Lower lobe of right lung (tissue), 2 donors: ENCODE measurements at regions not wholly inside any gene's neighbourhood (a gene's known extent, or its start where the extent isn't known, plus 50 kb on each side); places are given as distances from the start of the nearest gene placed in this dataset.

Experiments used
- ATAC-seq, 2 donors: fragments of 200-7000 bp; cut with Tn5 transposase; one replicate each; pipeline ENCODE4 v1.9.1; 2020 to 2022; ENCODE audit warnings: mild to moderate bottlenecking in 2 of 2, moderate library complexity in 2 of 2
- DNase-seq: peaks from one replicate; pipeline ENCODE4 v3.0.0-alpha.2; 2020
- H3K27ac ChIP-seq: fragments of 200-600 bp; one replicate; pipeline ENCODE4 v1.8.0; 2022
- H3K27me3 ChIP-seq: fragments of 200-600 bp; one replicate; pipeline ENCODE4 v1.8.0; 2022; ENCODE audit warnings: low read depth
- H3K36me3 ChIP-seq: fragments of 200-600 bp; one replicate; pipeline ENCODE4 v1.8.0; 2022; ENCODE audit warnings: mild to moderate bottlenecking
- H3K4me1 ChIP-seq: fragments of 200-600 bp; one replicate; pipeline ENCODE4 v1.8.0; 2022
- H3K4me3 ChIP-seq: fragments of 200-600 bp; one replicate; pipeline ENCODE4 v1.8.0; 2022; ENCODE audit warnings: mild to moderate bottlenecking
- H3K9me3 ChIP-seq: fragments of 200-600 bp; one replicate; pipeline ENCODE4 v1.8.0; 2022
- intact Hi-C: fragments of 100-400 bp; cut with DNase I; formaldehyde crosslinking; loops from one replicate; pipeline ENCODE4 v1.11.0; 2022
- TF ChIP-seq, protein P1 (sequence below): fragments of 200-600 bp; IDR thresholded peaks from one replicate; pipeline ENCODE4 v1.8.0; 2022; ENCODE audit warnings: antibody characterized with exemption, mild to moderate bottlenecking
- donor health status: DM: no; HTN: yes; CAD: no; lungs with severe emphysema.

DNA sequence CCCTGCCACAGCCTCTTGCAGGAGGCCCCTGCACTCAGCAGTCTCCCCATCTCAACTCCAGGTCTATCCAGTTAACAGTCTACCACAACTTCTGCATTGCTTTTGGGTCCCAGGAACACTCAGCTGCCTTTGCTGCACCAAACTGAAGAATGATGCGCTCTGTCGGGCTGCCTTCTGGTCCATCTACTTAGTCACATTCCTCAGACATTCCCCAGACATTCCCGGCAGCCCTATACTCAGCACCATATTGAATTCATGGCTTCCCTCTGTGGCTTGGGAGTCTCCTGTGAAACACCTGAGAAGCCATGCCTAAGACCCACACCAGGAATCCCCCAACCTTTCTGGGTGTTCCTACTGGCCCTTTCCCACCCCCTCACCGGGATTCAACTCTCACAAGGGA, 99.6 kb upstream of the COL21A1 start:
- no peaks in the 10 kb centered on the region for H3K36me3 ChIP-seq
- no peaks in the 10 kb centered on the region for H3K9me3 ChIP-seq
- no peak for DNase-seq
- H3K27me3 ChIP-seq: no peaks in the 10 kb centered on the region
- no peak overlapping the region for H3K4me3 ChIP-seq
- ATAC-seq: no peak
- no peaks in the 10 kb centered on the region for H3K4me1 ChIP-seq
- TF ChIP-seq, protein P1, sequence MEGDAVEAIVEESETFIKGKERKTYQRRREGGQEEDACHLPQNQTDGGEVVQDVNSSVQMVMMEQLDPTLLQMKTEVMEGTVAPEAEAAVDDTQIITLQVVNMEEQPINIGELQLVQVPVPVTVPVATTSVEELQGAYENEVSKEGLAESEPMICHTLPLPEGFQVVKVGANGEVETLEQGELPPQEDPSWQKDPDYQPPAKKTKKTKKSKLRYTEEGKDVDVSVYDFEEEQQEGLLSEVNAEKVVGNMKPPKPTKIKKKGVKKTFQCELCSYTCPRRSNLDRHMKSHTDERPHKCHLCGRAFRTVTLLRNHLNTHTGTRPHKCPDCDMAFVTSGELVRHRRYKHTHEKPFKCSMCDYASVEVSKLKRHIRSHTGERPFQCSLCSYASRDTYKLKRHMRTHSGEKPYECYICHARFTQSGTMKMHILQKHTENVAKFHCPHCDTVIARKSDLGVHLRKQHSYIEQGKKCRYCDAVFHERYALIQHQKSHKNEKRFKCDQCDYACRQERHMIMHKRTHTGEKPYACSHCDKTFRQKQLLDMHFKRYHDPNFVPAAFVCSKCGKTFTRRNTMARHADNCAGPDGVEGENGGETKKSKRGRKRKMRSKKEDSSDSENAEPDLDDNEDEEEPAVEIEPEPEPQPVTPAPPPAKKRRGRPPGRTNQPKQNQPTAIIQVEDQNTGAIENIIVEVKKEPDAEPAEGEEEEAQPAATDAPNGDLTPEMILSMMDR: no peak
- intact Hi-C loops: no loop called here
- H3K27ac ChIP-seq: no peak overlapping the region

DNA sequence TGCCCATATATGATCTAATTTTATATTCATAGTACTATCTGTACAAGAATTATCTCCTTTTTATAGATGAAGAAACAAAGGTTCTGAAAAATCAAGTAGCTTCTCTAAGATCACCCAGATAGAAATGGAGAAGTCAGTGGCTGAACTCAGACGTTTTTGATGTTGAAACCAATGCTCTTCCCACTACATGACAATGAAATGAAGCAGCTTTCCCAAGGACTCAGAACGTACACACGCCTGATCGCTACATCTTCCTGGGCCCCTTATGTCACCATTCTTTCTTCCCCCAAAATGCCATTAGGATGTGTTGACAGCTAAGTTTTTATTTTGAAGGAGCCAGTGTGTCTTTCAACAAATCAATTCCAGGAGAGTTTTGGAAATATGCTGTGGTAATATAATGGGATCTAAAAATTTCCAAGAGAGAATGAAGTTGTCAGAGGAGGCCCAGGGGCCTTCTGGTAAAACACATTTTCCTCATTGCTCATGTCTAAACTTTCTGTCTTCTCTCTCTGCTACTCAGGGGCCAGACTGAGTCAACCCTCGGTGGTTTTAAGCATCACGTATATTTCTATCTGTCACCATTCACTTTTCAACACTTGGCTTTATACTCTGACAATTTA, 98.1 kb upstream of the COL21A1 start:
- TF ChIP-seq, protein P1: no peak
- no peaks in the 10 kb centered on the region for H3K9me3 ChIP-seq
- no peak for DNase-seq
- intact Hi-C loops: no loop called here
- H3K27ac ChIP-seq: no peak overlapping the region
- no peak overlapping the region for H3K4me3 ChIP-seq
- no peak for ATAC-seq
- H3K27me3 ChIP-seq: no peaks in the 10 kb centered on the region
- H3K4me1 ChIP-seq: no peaks in the 10 kb centered on the region
- no peaks in the 10 kb centered on the region for H3K36me3 ChIP-seq

DNA sequence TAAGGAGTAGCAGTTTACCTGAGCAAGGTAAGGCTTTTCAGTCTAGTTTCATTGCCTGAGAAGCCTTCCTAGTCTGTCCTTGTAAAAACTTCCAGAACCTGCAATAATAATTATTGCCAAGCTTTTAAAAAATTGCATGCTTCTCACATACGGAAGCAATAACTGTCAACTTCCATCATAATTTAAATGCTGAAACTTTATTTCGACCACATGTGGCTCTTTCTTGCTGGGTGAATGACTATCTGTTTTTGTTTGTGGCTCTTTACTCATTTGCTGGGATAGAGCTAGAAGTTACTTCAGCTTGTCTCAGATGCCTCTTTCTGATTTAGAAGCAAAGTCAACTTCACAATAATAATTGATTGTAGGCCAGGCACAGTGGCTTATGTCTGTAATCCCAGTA, 95.9 kb upstream of the COL21A1 start:
- Histone ChIP-seq H3K4me1 (no peaks in the 10 kb centered on the region), H3K27me3 (no peaks in the 10 kb centered on the region), H3K9me3 (no peaks in the 10 kb centered on the region), H3K27ac (no peak overlapping the region), H3K36me3 (no peaks in the 10 kb centered on the region), H3K4me3 (no peak overlapping the region)
- ATAC-seq (no peak), DNase-seq (no peak)
- intact Hi-C loops: no loop called here
- TF ChIP-seq, protein P1: no peak

DNA sequence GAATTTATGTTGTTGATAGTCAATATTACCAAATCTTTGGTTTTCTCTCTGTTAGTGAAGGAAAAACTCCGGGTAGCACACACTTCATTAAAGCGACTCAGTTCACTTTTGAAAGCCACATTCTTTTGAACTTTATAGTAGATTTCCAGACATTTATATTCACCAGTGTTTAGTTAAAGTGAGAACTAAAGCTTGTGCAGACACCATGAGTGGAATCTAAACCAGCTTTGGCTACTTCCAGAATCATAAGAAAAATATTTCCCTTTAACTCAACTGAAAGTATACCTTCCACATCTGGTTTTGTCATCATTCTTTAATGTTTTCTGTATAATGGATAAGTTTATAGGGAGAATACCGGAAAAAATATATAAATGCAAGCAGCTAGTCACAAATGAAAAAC, 92.1 kb upstream of the COL21A1 start:
- H3K36me3 ChIP-seq: no peaks in the 10 kb centered on the region
- H3K4me1 ChIP-seq: no peaks in the 10 kb centered on the region
- intact Hi-C loops: no loop called here
- H3K9me3 ChIP-seq: no peaks in the 10 kb centered on the region
- TF ChIP-seq, protein P1: no peak
- H3K4me3 ChIP-seq: no peak overlapping the region
- no peaks in the 10 kb centered on the region for H3K27me3 ChIP-seq
- DNase-seq (no peak), ATAC-seq (no peak)
- H3K27ac ChIP-seq: no peak overlapping the region

DNA sequence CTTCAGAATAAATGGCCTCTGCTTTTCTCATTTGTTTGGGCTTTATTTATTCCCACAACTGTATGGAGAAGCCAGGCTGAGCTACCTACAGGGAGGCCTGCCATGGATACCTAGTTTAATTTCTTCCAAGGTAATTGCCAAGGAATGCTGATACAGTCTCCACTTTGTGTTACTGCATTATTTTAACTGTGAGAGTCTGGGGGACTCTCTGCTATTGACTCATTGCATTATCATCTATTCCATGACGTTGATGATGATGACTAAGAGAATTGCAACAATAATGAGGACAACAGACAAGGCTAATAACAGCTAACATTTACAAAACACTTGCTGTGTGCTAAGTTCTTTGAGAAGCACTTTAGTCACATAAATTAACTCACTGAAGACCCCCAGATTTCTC, 88.3 kb upstream of the COL21A1 start:
- Histone ChIP-seq H3K4me1 (no peaks in the 10 kb centered on the region), H3K4me3 (no peak overlapping the region), H3K36me3 (no peaks in the 10 kb centered on the region), H3K27me3 (no peaks in the 10 kb centered on the region), H3K27ac (no peak overlapping the region), H3K9me3 (no peaks in the 10 kb centered on the region)
- intact Hi-C loops: no loop called here
- ATAC-seq: no peak
- TF ChIP-seq, protein P1: no peak
- DNase-seq: no peak

DNA sequence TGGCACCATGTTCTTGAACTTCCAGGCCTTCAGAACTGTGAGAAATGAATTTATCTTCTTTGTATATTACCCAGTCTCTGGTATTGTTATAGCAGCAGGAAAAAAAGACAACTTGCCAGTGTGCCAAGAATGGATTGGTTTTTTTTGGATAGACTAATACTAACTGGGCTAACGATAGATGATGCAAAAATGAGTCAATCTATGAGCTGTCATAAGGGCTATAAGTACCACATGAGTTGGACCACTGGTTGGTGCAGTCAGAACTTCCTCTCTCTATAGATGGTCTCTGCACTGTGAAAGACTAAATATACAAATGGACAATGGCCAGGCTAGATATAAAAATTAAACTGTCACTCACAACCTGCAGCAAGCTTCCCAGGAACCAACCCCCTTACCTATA, 87.6 kb upstream of the COL21A1 start:
- H3K4me1 ChIP-seq: no peaks in the 10 kb centered on the region
- no peak for DNase-seq
- H3K36me3 ChIP-seq: no peaks in the 10 kb centered on the region
- no peaks in the 10 kb centered on the region for H3K9me3 ChIP-seq
- intact Hi-C loops: no loop called here
- H3K27ac ChIP-seq: no peak overlapping the region
- no peak for ATAC-seq
- no peak overlapping the region for H3K4me3 ChIP-seq
- H3K27me3 ChIP-seq: no peaks in the 10 kb centered on the region
- TF ChIP-seq, protein P1: no peak
